Lower lobe of right lung (tissue), 2 donors: ENCODE measurements at regions not wholly inside any gene's neighbourhood (a gene's known extent, or its start where the extent isn't known, plus 50 kb on each side); places are given as distances from the start of the nearest gene placed in this dataset.
A peak's percentile ranks its signal among the peaks of the same experiment; 100 is the strongest.

ENCODE experiments used
- ATAC-seq, 2 donors: fragments of 200-7000 bp; cut with Tn5 transposase; one replicate each; pipeline ENCODE4 v1.9.1; 2020 to 2022; ENCODE audit warnings: mild to moderate bottlenecking in 2 of 2, moderate library complexity in 2 of 2
- DNase-seq: peaks from one replicate; pipeline ENCODE4 v3.0.0-alpha.2; 2020
- H3K27ac ChIP-seq: fragments of 200-600 bp; one replicate; pipeline ENCODE4 v1.8.0; 2022
- H3K27me3 ChIP-seq: fragments of 200-600 bp; one replicate; pipeline ENCODE4 v1.8.0; 2022; ENCODE audit warnings: low read depth
- H3K36me3 ChIP-seq: fragments of 200-600 bp; one replicate; pipeline ENCODE4 v1.8.0; 2022; ENCODE audit warnings: mild to moderate bottlenecking
- H3K4me1 ChIP-seq: fragments of 200-600 bp; one replicate; pipeline ENCODE4 v1.8.0; 2022
- H3K4me3 ChIP-seq: fragments of 200-600 bp; one replicate; pipeline ENCODE4 v1.8.0; 2022; ENCODE audit warnings: mild to moderate bottlenecking
- H3K9me3 ChIP-seq: fragments of 200-600 bp; one replicate; pipeline ENCODE4 v1.8.0; 2022
- intact Hi-C: fragments of 100-400 bp; cut with DNase I; formaldehyde crosslinking; loops from one replicate; pipeline ENCODE4 v1.11.0; 2022
- TF ChIP-seq, protein P1 (sequence below): fragments of 200-600 bp; IDR thresholded peaks from one replicate; pipeline ENCODE4 v1.8.0; 2022; ENCODE audit warnings: antibody characterized with exemption, mild to moderate bottlenecking
- donor health status: DM: no; HTN: yes; CAD: no; lungs with severe emphysema.

DNA sequence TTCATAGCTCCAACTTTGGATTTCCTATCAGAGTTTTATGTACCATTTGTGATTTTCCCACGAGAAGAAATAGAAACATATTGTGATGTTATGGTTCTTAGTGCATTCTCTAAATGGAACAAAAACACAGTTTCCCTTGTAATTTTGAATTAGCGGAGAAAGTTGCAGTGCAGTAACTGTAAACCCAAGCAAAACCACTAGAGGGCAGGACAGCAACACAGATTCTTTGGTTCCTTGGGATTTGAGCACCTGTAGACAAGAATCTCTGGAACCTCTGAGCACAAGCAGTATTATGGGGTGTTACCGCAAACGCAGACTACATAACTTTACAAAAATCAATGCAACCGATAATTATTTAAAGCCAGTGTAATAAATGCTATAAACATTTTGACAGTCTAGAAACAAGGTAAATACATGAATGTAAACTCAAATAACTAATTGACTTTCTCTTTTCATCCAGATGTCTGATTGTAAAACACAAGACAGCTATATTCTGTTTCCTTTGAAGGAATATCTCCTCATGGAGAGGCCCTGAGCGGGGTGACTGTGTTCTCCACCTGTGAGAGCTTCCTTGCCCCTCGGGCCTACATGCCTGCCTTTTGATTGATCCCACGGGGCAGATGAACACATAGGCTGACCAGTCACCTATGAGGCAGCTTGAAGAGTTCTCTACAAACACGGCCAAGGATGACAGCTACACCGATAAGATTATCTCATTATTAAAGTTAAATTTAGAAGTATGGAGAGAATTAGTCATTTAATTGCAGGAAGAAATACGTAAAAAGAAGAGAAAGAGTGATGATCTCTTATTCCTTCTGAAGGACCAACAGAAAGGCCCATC is 67.5 kb upstream of the COL21A1 start:
- Histone ChIP-seq H3K27ac (no peak overlapping the region), H3K9me3 (no peaks in the 10 kb centered on the region), H3K27me3 (no peaks in the 10 kb centered on the region), H3K4me1 (peaks cover 24% of the 10 kb centered on the region), H3K4me3 (no peak overlapping the region), H3K36me3 (no peaks in the 10 kb centered on the region)
- intact Hi-C loops, result no loop called here
- ATAC-seq, result peak in 1 of 2 donors; percentile 43
- DNase-seq, result no peak
- TF ChIP-seq, protein P1, sequence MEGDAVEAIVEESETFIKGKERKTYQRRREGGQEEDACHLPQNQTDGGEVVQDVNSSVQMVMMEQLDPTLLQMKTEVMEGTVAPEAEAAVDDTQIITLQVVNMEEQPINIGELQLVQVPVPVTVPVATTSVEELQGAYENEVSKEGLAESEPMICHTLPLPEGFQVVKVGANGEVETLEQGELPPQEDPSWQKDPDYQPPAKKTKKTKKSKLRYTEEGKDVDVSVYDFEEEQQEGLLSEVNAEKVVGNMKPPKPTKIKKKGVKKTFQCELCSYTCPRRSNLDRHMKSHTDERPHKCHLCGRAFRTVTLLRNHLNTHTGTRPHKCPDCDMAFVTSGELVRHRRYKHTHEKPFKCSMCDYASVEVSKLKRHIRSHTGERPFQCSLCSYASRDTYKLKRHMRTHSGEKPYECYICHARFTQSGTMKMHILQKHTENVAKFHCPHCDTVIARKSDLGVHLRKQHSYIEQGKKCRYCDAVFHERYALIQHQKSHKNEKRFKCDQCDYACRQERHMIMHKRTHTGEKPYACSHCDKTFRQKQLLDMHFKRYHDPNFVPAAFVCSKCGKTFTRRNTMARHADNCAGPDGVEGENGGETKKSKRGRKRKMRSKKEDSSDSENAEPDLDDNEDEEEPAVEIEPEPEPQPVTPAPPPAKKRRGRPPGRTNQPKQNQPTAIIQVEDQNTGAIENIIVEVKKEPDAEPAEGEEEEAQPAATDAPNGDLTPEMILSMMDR, result peak; percentile 66

DNA sequence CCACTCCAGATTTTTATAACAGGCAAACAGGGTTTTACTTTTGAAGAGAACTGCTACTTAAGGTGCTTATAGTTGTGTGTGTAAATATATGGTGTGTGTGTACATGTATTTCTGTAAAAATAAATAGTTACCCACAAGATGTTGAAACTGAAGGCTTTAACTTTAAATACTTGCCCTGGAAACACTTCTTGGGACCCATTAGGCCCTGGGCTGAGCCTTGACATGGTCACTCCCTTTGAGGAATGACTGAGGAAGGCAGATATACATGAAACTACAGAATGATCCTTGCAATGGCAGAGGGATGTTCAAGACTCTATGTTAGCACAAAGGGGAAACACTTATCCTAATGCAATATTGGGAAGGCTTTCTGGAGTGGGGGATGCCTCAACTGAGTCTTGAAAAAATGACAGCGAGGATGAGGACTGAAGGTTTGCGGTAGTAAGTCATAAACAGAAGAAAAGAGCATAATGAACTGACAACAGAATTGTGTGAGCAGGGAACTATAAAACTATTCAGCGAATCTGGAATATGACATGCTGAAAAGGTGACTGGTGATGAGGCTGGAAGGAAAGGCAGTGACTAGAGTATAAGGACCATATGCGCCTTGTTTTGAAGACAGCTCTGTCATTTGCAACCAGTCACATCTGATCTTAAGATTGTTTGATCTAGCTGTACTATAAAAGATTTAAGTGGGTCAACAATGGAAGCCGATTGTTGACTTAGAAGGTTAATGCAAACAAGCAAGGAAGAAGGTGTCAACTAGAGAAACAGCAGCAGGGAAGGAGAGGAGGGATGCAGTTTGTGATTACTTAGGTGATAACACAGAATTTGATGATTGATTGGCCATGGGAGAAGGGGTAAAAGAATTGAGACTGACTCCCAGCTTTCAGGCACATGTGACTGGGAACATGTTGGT is 64.4 kb upstream of the COL21A1 start:
- no peak for DNase-seq

DNA sequence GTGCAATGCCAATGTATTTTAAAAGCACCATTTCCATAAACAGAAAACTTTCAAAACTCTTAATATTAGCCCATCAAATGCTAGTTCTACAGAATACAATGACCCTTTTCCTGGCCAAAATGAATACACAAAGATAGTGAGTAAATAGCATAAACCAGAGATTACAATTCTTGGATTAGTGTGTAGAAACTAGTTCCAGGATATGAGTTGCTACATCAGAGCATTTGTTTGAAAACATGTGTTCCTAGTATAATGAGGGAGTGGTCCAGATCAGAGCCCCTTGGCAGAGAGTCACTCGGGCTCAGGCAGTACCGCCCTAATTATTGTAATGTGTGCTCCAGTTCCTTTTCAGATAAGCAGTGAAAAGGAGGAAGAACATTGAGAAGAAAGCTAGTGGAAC is 63.7 kb upstream of the COL21A1 start:
- Histone ChIP-seq H3K4me3 (no peak overlapping the region), H3K27me3 (no peaks in the 10 kb centered on the region), H3K27ac (no peak overlapping the region), H3K4me1 (peaks cover 24% of the 10 kb centered on the region), H3K36me3 (no peaks in the 10 kb centered on the region), H3K9me3 (no peaks in the 10 kb centered on the region)
- intact Hi-C loops, result no loop called here
- DNase-seq (no peak), ATAC-seq (peak; percentile 67 to 75)
- TF ChIP-seq, protein P1, result no peak

More for the DNA sequence above, 64.4 kb upstream of the COL21A1 start:
- no peaks in the 10 kb centered on the region for H3K9me3 ChIP-seq
- ATAC-seq, result peak; percentile 49 to 60
- peak overlapping the region; percentile 18 for H3K27ac ChIP-seq
- H3K4me3 ChIP-seq, result no peak overlapping the region
- intact Hi-C loops, result no loop called here
- no peaks in the 10 kb centered on the region for H3K27me3 ChIP-seq
- H3K4me1 ChIP-seq, result peaks cover 24% of the 10 kb centered on the region
- H3K36me3 ChIP-seq, result no peaks in the 10 kb centered on the region
- TF ChIP-seq, protein P1, result no peak

DNA sequence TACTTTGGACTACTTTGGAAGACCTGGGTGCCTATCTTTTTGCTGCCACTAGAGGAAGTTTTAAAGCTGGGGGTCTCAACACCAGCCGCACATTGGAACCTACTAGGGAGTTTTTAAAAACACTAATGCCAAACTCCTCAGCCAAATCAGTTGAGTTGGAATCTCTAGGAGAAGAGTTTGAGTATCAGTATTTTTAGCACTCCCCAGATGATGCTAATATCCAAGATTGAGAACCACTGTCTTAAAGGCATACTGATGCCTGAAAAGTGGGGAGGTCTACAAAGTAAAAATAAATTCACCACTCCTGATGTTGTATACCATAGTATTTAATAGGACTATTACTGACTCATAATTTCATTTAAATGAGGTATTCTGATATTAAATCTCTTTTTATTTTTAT is 62.9 kb upstream of the COL21A1 start:
- TF ChIP-seq, protein P1, result no peak
- H3K4me1 ChIP-seq, result peaks cover 24% of the 10 kb centered on the region
- intact Hi-C loops, result no loop called here
- no peaks in the 10 kb centered on the region for H3K9me3 ChIP-seq
- DNase-seq (no peak), ATAC-seq (no peak)
- H3K4me3 ChIP-seq, result no peak overlapping the region
- H3K27ac ChIP-seq, result no peak overlapping the region
- H3K36me3 ChIP-seq, result no peaks in the 10 kb centered on the region
- H3K27me3 ChIP-seq, result no peaks in the 10 kb centered on the region

DNA sequence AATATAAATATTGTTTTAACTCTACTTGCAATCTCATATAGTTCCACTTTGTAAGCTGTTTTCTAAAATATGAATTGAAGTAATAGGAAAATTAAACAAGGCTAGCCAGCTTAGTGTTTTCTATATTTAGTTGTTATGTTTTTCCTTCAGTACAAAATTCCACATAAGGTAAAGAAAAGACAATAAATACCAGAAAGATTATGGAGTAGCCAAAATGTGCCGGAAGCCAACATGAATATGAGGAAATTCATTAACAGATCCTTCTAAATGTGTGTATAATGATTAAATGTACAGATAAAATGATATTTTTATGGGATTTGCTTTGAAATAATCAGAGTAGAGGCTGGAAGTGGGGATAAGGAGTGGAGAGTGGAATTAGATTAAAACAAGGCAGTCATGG is 52.5 kb upstream of the COL21A1 start:
- DNase-seq (no peak), ATAC-seq (no peak)
- TF ChIP-seq, protein P1, result no peak
- Histone ChIP-seq H3K27ac (no peak overlapping the region), H3K27me3 (no peaks in the 10 kb centered on the region), H3K4me1 (no peaks in the 10 kb centered on the region), H3K4me3 (no peak overlapping the region), H3K36me3 (no peaks in the 10 kb centered on the region), H3K9me3 (no peaks in the 10 kb centered on the region)
- intact Hi-C loops, result no loop called here
